Hindlimb muscle (tissue), 1 donor: ENCODE measurements at regions not wholly inside any gene's neighbourhood (a gene's known extent, or its start where the extent isn't known, plus 50 kb on each side); places are given as distances from the start of the nearest gene placed in this dataset.
"Not testable (repeated sequence)": the region's sequence is repeated elsewhere in the genome, so short reads cannot be mapped to it uniquely, and the experiment has no call there.

Source experiments
- DNase-seq: peaks from one replicate; pipeline ENCODE4 v3.0.0-alpha.2; 2013

GRCh38 chr11:130526846-130527245, 78.4 kb downstream of the ADAMTS15 start:
- DNase-seq: no peak

DNA sequence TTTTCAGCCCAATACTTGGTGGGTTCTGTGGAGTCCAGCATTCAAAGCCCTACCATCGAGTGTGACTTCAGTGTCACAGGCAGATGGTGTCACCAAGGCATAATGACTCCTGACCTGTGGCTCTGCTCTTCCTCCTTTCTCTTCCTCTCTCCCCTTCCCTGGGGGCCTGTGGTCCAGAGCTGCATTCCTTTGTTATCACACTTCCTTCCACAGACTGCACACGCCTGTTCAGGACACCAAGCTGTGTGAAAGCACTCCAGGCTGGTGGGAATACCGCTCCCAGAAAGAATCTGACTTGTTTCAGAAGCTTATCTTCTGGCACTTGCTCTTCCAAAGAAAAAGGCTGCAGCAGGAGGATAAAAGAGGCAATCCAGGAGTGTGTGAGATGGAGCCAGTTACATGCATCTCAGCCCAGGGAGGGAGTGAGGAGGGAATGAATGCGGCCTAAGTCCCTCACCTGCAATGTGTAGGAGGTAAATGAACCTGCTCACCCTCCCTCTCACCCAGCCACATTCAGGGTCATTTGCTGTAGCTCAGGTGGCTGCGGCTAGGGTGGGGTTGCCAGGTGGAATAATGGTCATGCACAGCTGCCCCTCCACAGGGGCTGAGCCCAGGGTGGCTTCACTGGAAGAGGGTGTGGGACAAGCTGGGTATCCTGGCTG, 79.3 kb downstream of the ADAMTS15 start:
- no peak for DNase-seq

DNA sequence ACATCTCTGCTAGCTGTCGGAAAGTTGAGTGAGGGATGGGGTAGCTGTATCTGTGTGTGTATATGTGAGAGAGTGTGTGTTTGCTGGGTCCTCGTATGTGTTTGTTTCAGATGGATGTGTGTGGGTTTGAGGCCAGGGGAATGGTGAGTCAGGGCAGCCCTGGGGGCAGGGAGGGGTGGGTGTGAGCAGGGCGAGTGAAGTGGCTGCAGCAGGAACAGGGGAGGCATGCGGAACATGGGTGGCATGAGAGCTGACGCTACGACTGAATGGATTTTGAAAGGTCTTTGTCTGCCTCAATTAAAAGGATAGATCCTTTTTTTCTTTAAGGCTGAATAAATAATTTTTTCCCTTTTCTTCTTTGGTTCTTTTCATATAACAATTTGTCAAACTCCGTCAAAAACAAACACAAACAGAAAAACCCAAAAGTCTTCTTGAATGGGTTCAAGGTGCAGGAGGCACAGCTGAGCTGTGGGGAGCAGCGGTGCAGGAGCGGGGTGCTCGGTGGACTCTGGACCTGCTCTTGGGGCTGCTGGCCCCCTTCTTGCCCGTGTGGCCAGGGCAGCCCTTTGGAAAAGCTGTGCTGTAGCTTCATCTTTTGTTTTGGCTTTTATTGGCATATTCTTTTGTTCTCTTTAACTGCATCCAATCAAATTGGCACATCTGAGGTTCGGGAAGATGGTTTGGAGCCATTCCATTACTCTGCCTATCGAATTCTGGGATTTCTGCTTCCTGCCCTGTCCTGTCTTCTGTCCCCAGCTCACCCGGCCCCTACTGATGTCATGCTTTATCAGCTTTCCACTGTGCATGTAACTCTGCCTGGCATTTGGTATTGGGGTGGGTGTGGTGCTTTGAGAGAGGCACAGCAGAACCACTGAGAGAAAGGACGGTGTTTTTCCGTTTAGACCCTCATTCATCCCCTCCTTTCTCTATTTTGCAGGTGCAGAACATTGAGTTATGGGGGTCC, 80.1 kb downstream of the ADAMTS15 start:
- DNase-seq: no peak

DNA sequence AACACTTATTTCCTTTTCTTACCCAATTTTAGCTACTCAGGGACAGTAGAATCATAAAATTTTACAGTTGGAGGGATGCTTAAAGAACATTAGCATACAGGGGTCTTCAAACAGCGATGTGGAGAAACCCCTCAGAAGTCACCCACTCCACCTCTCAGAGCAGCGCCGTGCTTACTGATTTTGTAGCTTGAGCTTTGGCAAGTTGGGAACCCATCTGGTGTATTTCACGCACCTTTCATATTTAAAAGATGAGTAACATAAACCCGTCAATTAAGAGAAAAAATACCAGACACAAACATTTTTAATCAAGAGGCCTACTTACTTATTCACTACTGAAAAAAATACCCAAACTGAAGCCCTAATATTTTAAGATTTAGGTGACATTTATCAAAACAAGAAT, 80.9 kb downstream of the ADAMTS15 start:
- DNase-seq: no peak

DNA sequence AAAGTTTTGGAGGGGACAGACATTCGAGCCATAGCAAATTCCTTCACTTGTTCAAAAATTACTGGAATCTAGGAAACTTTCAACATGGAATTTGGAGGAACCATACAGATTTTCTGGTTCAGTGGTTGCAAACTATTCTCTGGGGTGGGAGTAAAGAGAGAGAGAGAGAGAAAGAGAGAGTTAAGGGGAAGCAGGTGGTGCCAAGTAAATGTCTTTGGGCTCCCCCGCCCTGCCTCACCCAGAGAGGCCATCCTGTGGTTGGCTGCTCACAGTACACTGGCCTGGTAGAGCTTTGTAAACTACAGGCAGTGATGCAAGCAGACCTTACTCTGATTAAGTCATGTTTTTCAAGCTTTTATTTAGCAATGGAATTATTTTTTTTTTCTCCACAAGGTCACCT, 82.6 kb downstream of the ADAMTS15 start:
- DNase-seq: no peak

GRCh38 chr11:130533113-130533798, 84.8 kb downstream of the ADAMTS15 start:
- DNase-seq: no peak

DNA sequence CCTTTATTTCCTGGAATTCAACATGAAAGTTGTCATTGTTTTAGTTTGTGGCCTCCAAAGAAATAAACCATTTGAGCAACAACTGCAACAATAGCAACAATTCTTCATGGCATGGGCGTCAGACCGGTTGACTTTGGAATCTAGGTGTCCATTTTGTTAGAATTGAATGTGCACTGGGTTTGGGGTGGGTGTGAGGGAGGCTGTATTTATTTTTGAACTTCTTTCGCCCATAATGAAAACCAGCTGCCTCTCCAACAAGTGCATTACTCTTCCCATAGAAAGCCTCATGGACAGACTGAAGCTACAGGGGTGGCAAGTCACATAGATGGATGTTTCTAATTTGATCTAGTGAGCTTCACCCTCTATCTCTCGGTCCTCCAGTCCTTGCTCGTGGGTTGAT, 85.4 kb downstream of the ADAMTS15 start:
- DNase-seq: no peak

DNA sequence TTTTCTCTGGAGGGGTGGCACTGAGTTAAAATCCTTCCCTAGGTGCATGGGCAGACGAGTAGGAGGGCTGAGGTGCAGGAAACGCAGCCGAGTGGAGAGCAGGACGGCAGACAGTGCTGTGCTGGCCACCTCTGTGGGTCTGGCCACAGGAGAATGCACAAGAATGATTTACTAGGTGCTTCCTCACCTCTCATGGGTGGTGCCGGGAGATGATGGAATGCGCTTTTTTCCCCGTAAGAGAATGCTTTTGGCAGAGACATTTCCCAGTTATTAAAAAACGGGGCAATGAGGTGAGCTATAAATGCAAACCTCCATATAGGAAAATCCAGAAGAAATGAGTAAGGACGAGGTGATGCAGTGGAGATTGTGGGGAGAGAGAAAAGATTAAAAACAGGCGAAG, 86.1 kb downstream of the ADAMTS15 start:
- no peak for DNase-seq

- DNase-seq: no peak
These were observed 87.1 kb downstream of the ADAMTS15 start for GRCh38 chr11:130535520-130535919.

DNA sequence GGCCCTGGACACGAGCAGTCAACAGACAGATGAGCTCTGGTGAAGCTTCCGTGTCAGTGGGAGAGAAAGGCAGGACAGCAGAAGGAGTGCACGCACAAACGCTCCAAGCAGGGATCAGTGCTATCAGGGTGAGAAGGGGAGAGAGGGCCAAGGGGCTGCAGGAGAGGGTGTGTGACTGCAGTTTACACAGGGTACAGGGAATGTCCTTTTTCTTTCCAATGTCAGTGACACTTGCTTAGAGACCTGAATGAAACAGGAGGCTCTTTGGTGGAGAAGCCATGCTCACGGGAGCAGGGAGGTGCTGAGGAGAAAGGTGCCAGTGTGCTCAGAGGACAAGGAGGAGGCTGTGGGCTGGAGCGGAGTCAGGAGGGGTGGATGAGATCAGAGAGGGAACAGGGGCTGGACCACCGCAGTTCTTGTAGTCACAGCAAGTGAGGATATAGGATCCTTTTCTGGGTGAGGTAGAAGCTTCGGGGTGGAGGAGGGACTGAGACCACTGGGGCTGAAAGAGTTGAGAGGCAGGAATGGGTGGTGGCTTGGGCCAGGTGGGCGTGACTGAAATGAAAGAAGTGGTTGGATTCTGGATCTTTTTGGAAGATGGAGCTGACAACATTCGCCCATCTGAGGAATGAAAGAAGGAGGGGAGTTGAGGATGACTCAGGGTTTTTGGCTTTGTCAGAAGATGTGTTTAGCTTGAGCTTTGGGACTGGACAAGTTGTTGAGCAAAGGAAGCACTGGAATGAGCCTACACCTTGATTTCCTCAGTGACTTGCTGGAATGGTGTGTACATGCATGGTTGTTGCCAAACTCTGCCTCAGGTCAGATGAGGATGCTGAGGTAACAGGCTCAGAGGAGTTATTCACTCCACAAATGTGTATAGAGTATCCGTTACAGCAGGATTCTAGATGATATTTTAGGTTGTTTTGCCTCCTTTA, 87.9 kb downstream of the ADAMTS15 start:
- no peak for DNase-seq

- not testable (repeated sequence) for DNase-seq
These were observed 91.2 kb downstream of the ADAMTS15 start for GRCh38 chr11:130539680-130540079.

DNA sequence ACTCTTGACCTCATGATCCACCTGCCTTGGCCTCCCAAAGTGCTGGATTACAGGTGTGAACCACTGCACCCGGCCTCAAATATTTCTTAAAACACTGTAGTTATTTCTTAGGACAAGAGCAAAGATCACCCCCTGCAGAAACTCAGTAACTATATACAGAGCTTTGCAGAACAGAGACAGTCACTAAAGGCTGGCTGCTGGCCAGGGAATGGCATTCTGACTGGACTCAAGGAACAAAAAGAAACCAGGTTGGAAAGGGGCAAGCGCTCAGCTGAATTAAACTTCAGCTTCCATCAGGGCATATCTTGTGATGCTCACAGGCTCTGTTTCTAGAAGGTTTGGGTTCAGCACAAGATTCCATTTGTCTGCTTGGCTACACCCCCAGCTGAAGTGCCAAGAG, 95.8 kb downstream of the ADAMTS15 start:
- DNase-seq: no peak

GRCh38 chr11:130545449-130546072, 97.1 kb downstream of the ADAMTS15 start:
- DNase-seq: no peak

GRCh38 chr11:130546438-130546837, 98.0 kb downstream of the ADAMTS15 start:
- no peak for DNase-seq

GRCh38 chr11:130546901-130547694, 98.7 kb downstream of the ADAMTS15 start:
- DNase-seq: no peak

- DNase-seq: no peak
These were observed 99.5 kb downstream of the ADAMTS15 start for GRCh38 chr11:130547761-130548490.

GRCh38 chr11:130548491-130548833, 100.0 kb downstream of the ADAMTS15 start:
- DNase-seq: no peak

GRCh38 chr11:130549393-130549999, 101.1 kb downstream of the ADAMTS15 start:
- no peak for DNase-seq

- no peak for DNase-seq
These were observed 101.7 kb downstream of the ADAMTS15 start for GRCh38 chr11:130550150-130550549.

DNA sequence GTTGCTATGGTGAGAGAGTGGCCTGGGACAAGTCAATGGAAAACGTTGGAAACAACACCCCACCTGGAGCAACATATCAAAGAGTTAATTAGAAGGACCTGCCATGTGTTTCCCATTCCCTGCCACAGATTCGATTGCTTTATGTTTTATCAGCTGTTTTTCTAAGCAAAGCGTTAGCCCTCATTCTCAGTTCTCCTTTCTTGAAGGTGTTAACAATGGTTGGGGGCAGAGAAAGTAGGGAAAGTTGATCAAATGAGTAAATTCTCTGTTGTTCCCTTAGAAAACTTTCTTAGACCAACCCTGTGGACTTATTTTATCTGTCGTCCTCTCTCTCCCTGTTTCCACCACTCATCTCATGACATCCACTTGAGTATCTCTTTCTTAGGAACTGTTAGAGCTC, 102.5 kb downstream of the ADAMTS15 start:
- no peak for DNase-seq
